GM10266 (cell line): ENCODE measurements at regions not wholly inside any gene's neighbourhood (a gene's known extent, or its start where the extent isn't known, plus 50 kb on each side); places are given as distances from the start of the nearest gene placed in this dataset.
A peak's percentile ranks its signal among the peaks of the same experiment; 100 is the strongest.

Experiments used
- DNase-seq: peaks from one replicate; pipeline ENCODE4 v3.0.0; 2012; ENCODE audit errors: extremely low spot score
- TF ChIP-seq, protein P1 (sequence below): IDR thresholded peaks from 2 replicates; pipeline ENCODE4 v1.5.1; 2012; ENCODE audit warnings: mild to moderate bottlenecking, low read depth; ENCODE audit not compliant: control insufficient read depth, insufficient read depth; ENCODE audit errors: missing control alignments

DNA sequence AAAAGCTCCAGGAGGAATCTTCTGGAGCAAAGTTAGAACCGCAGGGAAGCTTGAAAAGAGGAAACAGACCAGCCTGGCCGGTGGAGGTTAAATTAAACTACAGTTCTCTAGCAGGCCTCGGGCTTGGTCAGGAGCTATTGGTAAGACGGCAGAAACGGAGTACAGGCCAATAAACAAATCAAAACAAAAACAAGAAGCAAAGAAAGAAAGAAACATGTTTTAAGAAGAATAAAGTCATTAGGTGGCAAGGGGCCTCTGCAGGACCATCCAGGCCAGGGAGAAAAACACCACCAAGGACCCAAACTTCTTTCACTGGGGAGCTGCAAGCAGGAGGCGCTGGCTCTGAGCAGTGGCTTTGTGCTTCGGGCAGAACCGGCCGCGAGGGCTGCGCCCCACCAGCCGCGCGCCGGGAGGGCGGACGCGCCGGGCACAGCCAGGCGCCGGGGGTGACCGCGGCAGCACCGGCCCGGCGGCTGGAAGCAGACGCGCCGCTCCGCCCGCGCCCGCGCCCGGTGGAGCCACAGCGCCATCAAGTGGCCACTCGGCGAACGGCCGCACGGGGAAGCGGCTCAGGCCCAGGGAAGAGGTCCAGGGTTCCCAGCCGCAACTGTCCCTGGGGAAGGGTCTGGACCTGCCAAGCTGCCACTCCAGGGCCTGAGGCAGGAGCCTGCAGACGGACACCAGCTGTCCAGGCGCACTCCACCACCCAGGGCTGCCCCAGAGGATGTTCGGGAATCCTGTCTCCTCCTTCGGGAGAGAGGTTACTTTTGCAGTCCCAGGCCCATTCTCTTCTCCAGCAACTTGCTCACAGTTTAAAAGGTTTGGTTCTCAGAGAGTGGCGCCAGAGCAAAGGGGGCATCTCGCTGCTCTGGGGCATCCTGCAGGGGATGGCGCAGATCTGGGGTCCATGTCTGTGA, 419.4 kb downstream of the SOX9 start:
- TF ChIP-seq, protein P1, sequence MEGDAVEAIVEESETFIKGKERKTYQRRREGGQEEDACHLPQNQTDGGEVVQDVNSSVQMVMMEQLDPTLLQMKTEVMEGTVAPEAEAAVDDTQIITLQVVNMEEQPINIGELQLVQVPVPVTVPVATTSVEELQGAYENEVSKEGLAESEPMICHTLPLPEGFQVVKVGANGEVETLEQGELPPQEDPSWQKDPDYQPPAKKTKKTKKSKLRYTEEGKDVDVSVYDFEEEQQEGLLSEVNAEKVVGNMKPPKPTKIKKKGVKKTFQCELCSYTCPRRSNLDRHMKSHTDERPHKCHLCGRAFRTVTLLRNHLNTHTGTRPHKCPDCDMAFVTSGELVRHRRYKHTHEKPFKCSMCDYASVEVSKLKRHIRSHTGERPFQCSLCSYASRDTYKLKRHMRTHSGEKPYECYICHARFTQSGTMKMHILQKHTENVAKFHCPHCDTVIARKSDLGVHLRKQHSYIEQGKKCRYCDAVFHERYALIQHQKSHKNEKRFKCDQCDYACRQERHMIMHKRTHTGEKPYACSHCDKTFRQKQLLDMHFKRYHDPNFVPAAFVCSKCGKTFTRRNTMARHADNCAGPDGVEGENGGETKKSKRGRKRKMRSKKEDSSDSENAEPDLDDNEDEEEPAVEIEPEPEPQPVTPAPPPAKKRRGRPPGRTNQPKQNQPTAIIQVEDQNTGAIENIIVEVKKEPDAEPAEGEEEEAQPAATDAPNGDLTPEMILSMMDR = peak; percentile 97

DNA sequence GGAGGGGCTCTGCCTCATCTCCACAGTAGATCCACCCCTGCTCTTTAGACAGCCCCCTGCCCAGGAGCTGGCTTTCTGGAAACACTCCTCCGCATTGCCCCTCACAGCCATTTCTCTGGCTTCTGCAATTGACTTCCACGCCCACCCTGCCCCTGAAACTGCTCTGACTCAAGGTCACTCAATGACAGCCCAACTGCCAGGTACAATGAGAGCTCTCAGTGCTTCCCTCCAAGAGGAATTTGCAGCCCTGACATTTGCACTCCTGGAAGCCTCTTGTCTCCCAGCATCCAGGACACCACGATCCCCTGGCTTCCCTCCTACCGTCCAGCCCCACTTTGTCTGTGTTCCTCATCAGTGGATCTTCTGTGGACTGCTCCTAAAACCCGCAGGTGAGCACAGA, 421.5 kb downstream of the SOX9 start:
- TF ChIP-seq, protein P1 = no peak
- no peak for DNase-seq

More for the DNA sequence above, 419.4 kb downstream of the SOX9 start:
- DNase-seq = peak; percentile 87

- TF ChIP-seq, protein P1 = no peak
- DNase-seq = no peak
Observed at GRCh38 chr17:72545766-72546165, 424.9 kb downstream of the SOX9 start.

- DNase-seq = no peak
Observed at GRCh38 chr17:72553051-72553755, 432.4 kb downstream of the SOX9 start.

GRCh38 chr17:72554508-72554907, 433.7 kb downstream of the SOX9 start:
- TF ChIP-seq, protein P1 = no peak
- DNase-seq = no peak

More at GRCh38 chr17:72553051-72553755, 432.4 kb downstream of the SOX9 start:
- TF ChIP-seq, protein P1 = no peak

DNA sequence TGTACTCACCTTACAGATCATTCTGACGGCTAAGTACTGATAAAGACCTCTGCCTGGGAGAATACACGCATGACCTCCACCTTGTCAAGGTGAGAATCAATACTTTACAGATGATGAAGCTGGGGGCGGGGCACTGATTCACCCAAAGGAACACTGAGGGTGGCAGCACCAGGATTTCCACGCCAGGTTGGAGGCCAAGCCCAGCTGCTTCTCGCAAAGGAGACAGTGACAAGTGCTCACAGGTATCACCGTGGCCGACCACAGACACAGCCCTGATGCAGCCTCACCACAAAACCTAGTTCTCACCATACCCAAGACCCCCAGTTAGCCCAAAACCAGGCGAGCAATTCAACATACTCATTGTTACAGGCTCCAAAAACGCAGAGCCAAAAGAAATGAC, 434.2 kb downstream of the SOX9 start:
- TF ChIP-seq, protein P1 = no peak

More for the DNA sequence above, 434.2 kb downstream of the SOX9 start:
- DNase-seq = no peak
